ENCODE measurements at regions not wholly inside any gene's neighbourhood (a gene's known extent, or its start where the extent isn't known, plus 50 kb on each side); places are given as distances from the start of the nearest gene placed in this dataset.

- TF ChIP-seq, protein P1, sequence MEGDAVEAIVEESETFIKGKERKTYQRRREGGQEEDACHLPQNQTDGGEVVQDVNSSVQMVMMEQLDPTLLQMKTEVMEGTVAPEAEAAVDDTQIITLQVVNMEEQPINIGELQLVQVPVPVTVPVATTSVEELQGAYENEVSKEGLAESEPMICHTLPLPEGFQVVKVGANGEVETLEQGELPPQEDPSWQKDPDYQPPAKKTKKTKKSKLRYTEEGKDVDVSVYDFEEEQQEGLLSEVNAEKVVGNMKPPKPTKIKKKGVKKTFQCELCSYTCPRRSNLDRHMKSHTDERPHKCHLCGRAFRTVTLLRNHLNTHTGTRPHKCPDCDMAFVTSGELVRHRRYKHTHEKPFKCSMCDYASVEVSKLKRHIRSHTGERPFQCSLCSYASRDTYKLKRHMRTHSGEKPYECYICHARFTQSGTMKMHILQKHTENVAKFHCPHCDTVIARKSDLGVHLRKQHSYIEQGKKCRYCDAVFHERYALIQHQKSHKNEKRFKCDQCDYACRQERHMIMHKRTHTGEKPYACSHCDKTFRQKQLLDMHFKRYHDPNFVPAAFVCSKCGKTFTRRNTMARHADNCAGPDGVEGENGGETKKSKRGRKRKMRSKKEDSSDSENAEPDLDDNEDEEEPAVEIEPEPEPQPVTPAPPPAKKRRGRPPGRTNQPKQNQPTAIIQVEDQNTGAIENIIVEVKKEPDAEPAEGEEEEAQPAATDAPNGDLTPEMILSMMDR (IDR thresholded peaks at IDR 0.05) = no peak
- TF ChIP-seq POLR2A (IDR thresholded peaks at IDR 0.05) = no peak
Observed at GRCh38 chr10:105751688-105752087, 1110.6 kb downstream of the SORCS3 start.

Measured in uterus (tissue), 2 donors.